ENCODE measurements at regions not wholly inside any gene's neighbourhood (a gene's known extent, or its start where the extent isn't known, plus 50 kb on each side); places are given as distances from the start of the nearest gene placed in this dataset.

DNA sequence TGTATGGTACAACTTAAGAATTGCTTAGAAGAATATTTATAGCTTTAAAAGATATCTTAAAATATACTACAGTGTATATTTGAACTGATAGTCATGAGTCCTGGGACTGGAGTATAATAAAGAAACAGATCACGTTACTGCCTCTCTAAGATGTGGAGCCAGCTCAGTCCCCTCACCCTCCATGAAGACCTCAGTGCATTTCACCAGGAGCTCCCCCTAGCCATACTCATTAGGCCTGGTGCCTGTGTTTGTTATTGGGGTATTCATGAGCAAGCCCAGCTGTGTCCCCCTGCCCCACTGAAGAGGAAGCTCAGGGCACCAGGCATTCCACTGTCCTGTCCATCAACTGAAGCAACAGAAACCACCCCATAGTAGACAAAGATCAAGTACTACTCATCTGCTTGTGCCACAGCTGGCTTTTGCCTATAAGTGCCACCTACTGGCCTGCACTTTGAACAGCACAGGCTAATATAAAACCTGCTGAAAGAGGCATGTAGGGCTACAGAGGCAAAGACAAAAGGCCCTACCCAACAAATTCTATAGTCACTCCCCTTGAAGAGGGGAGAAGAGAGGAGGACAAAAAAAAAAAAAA, 850.2 kb upstream of the NUDT12 start:
- TF ChIP-seq, protein P1, sequence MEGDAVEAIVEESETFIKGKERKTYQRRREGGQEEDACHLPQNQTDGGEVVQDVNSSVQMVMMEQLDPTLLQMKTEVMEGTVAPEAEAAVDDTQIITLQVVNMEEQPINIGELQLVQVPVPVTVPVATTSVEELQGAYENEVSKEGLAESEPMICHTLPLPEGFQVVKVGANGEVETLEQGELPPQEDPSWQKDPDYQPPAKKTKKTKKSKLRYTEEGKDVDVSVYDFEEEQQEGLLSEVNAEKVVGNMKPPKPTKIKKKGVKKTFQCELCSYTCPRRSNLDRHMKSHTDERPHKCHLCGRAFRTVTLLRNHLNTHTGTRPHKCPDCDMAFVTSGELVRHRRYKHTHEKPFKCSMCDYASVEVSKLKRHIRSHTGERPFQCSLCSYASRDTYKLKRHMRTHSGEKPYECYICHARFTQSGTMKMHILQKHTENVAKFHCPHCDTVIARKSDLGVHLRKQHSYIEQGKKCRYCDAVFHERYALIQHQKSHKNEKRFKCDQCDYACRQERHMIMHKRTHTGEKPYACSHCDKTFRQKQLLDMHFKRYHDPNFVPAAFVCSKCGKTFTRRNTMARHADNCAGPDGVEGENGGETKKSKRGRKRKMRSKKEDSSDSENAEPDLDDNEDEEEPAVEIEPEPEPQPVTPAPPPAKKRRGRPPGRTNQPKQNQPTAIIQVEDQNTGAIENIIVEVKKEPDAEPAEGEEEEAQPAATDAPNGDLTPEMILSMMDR (IDR thresholded peaks at IDR 0.05; ENCODE audit: low read depth, low read length, missing input control) = peak; percentile 35
- TF ChIP-seq, protein P2, sequence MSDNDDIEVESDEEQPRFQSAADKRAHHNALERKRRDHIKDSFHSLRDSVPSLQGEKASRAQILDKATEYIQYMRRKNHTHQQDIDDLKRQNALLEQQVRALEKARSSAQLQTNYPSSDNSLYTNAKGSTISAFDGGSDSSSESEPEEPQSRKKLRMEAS (IDR thresholded peaks at IDR 0.05) = no peak
- TF ChIP-seq NR2F2 (IDR thresholded peaks at IDR 0.05) (no peak), RAD21 (IDR thresholded peaks at IDR 0.05) (peak; percentile 55 to 74), TAF1 (conservative IDR thresholded peaks at IDR 0.05) (no peak), HNF4A (conservative IDR thresholded peaks at IDR 0.05) (no peak)
- TF ChIP-seq, protein P3, sequence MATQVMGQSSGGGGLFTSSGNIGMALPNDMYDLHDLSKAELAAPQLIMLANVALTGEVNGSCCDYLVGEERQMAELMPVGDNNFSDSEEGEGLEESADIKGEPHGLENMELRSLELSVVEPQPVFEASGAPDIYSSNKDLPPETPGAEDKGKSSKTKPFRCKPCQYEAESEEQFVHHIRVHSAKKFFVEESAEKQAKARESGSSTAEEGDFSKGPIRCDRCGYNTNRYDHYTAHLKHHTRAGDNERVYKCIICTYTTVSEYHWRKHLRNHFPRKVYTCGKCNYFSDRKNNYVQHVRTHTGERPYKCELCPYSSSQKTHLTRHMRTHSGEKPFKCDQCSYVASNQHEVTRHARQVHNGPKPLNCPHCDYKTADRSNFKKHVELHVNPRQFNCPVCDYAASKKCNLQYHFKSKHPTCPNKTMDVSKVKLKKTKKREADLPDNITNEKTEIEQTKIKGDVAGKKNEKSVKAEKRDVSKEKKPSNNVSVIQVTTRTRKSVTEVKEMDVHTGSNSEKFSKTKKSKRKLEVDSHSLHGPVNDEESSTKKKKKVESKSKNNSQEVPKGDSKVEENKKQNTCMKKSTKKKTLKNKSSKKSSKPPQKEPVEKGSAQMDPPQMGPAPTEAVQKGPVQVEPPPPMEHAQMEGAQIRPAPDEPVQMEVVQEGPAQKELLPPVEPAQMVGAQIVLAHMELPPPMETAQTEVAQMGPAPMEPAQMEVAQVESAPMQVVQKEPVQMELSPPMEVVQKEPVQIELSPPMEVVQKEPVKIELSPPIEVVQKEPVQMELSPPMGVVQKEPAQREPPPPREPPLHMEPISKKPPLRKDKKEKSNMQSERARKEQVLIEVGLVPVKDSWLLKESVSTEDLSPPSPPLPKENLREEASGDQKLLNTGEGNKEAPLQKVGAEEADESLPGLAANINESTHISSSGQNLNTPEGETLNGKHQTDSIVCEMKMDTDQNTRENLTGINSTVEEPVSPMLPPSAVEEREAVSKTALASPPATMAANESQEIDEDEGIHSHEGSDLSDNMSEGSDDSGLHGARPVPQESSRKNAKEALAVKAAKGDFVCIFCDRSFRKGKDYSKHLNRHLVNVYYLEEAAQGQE (IDR thresholded peaks at IDR 0.05) = no peak

Measured in liver (tissue), 3 donors.